Stimulated activated CD4-positive, alpha-beta T cell treated with anti-CD3 and anti-CD28 coated beads, Interleukin-12 subunit alpha, Interleukin-12 subunit beta, amount 100 ng/mL, for 48 hours (primary cell): ENCODE measurements at regions not wholly inside any gene's neighbourhood (a gene's known extent, or its start where the extent isn't known, plus 50 kb on each side); places are given as distances from the start of the nearest gene placed in this dataset.

Experiments used
- DNase-seq, 3 donors: peaks; one replicate each; pipeline ENCODE4 v3.0.0-alpha.2; 2020; ENCODE audit warnings: low read depth in 2 of 3, low spot score in 1 of 3

GRCh38 chr3:168533600-168533999 is 437.9 kb upstream of the GOLIM4 start:
- no peak for DNase-seq

- DNase-seq: no peak
These were observed 436.4 kb upstream of the GOLIM4 start for GRCh38 chr3:168532135-168532534.

- no peak for DNase-seq
These were observed 435.4 kb upstream of the GOLIM4 start for GRCh38 chr3:168531116-168531515.

GRCh38 chr3:168524129-168524528 is 428.4 kb upstream of the GOLIM4 start:
- no peak for DNase-seq

GRCh38 chr3:168517249-168518071 is 421.7 kb upstream of the GOLIM4 start:
- DNase-seq: no peak

GRCh38 chr3:168514252-168514651 is 418.5 kb upstream of the GOLIM4 start:
- no peak for DNase-seq

GRCh38 chr3:168512802-168513201 is 417.1 kb upstream of the GOLIM4 start:
- no peak for DNase-seq

GRCh38 chr3:168511428-168512014 is 415.8 kb upstream of the GOLIM4 start:
- DNase-seq: no peak

- no peak for DNase-seq
These were observed 410.9 kb upstream of the GOLIM4 start for GRCh38 chr3:168506589-168506988.

GRCh38 chr3:168501570-168501969 is 405.8 kb upstream of the GOLIM4 start:
- no peak for DNase-seq

- no peak for DNase-seq
These were observed 402.5 kb upstream of the GOLIM4 start for GRCh38 chr3:168498194-168498593.

GRCh38 chr3:168497741-168498140 is 402.0 kb upstream of the GOLIM4 start:
- DNase-seq: no peak

- no peak for DNase-seq
These were observed 401.5 kb upstream of the GOLIM4 start for GRCh38 chr3:168497183-168497582.

- DNase-seq: no peak
These were observed 400.2 kb upstream of the GOLIM4 start for GRCh38 chr3:168495932-168496331.

- no peak for DNase-seq
These were observed 399.5 kb upstream of the GOLIM4 start for GRCh38 chr3:168495270-168495669.

- no peak for DNase-seq
These were observed 397.9 kb upstream of the GOLIM4 start for GRCh38 chr3:168493412-168494205.

GRCh38 chr3:168490981-168491380 is 395.3 kb upstream of the GOLIM4 start:
- no peak for DNase-seq

GRCh38 chr3:168489301-168489700 is 393.6 kb upstream of the GOLIM4 start:
- no peak for DNase-seq

- DNase-seq: no peak
These were observed 390.2 kb upstream of the GOLIM4 start for GRCh38 chr3:168485936-168486335.

- DNase-seq: no peak
These were observed 380.7 kb upstream of the GOLIM4 start for GRCh38 chr3:168476360-168476980.

- DNase-seq: no peak
These were observed 380.0 kb upstream of the GOLIM4 start for GRCh38 chr3:168475704-168476103.
